Brain microvascular endothelial cell (primary cell): ENCODE measurements at regions not wholly inside any gene's neighbourhood (a gene's known extent, or its start where the extent isn't known, plus 50 kb on each side); places are given as distances from the start of the nearest gene placed in this dataset.

ENCODE experiments used
- DNase-seq: peaks from one replicate; pipeline ENCODE4 v3.0.0-alpha.2; 2020
- H3K27ac ChIP-seq: fragments of 250-450 bp; sonication (Bioruptor Pico); 2 replicates; pipeline ENCODE4 v1.5.1; 2020; ENCODE audit warnings: mild to moderate bottlenecking, moderate library complexity
- H3K27me3 ChIP-seq: fragments of 250-450 bp; sonication (Bioruptor Pico); replicated peaks from 2 replicates; pipeline ENCODE4 v1.5.1; 2020; ENCODE audit warnings: mild to moderate bottlenecking
- H3K36me3 ChIP-seq: fragments of 250-450 bp; sonication (Bioruptor Pico); replicated peaks from 2 replicates; pipeline ENCODE4 v1.5.1; 2020; ENCODE audit warnings: mild to moderate bottlenecking
- H3K4me3 ChIP-seq: 2 replicates; pipeline ENCODE4 v1.5.1; 2011; ENCODE audit warnings: low read depth, mild to moderate bottlenecking, control low read depth, low read length, moderate library complexity
- in situ Hi-C: cut with HindIII; loops from 2 replicates; pipeline ENCODE4 v1.10.0; 2017; ENCODE audit warnings: low sequenced_read_pairs, low pct_ligation_motif_present
- TF ChIP-seq, protein P1 (sequence below): IDR thresholded peaks from 2 replicates; pipeline ENCODE4 v1.5.1; 2011; ENCODE audit warnings: low read depth, mild to moderate bottlenecking, moderate library complexity, low read length, control low read depth, inconsistent platforms; ENCODE audit errors: missing control alignments

DNA sequence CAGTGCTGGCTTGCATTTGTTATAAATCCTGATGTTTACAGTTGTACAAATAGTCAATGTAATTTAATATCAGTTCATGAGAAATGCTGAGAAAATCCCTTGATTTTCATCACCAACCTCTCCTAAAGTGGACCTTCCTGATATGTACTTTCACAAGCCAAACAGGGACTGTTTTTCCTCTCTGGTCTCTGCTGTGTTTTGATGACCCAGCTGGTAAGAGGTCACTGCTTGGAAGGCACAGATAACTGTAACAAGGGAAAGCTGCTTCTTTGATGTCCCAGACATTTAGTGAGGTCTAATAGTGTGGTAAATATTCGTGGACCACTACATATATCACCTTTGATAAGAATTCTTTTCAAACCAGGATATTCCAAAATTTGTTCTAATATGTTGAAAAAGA is 68.7 kb upstream of the HAPLN1 start:
- no peak overlapping the region for H3K4me3 ChIP-seq
- H3K27me3 ChIP-seq = no peaks in the 10 kb centered on the region
- H3K36me3 ChIP-seq = no peaks in the 10 kb centered on the region
- no peak for DNase-seq
- no peak overlapping the region for H3K27ac ChIP-seq
- in situ Hi-C loops = no loop called here
- TF ChIP-seq, protein P1, sequence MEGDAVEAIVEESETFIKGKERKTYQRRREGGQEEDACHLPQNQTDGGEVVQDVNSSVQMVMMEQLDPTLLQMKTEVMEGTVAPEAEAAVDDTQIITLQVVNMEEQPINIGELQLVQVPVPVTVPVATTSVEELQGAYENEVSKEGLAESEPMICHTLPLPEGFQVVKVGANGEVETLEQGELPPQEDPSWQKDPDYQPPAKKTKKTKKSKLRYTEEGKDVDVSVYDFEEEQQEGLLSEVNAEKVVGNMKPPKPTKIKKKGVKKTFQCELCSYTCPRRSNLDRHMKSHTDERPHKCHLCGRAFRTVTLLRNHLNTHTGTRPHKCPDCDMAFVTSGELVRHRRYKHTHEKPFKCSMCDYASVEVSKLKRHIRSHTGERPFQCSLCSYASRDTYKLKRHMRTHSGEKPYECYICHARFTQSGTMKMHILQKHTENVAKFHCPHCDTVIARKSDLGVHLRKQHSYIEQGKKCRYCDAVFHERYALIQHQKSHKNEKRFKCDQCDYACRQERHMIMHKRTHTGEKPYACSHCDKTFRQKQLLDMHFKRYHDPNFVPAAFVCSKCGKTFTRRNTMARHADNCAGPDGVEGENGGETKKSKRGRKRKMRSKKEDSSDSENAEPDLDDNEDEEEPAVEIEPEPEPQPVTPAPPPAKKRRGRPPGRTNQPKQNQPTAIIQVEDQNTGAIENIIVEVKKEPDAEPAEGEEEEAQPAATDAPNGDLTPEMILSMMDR = no peak

DNA sequence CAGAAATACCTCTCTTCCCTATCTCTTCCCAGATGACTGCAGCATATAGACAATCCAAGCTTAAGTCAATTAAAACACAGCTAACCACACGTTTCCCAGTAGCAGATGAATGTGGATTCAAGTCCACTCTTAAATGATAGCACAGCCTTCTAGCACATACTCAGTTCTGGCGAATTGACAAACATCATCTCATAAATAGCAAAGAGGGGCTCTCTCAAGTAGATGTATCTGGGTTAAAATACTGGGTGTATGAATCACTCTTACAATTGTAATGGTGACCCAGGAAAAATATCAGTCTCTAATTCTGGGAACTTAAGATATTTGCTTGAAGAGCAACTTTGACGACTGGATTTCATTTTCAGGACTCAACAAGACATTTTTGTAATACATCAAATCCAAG is 67.0 kb upstream of the HAPLN1 start:
- Histone ChIP-seq H3K4me3 (no peak overlapping the region), H3K36me3 (no peaks in the 10 kb centered on the region), H3K27ac (no peak overlapping the region), H3K27me3 (no peaks in the 10 kb centered on the region)
- in situ Hi-C loops = no loop called here
- TF ChIP-seq, protein P1 = no peak
- no peak for DNase-seq

DNA sequence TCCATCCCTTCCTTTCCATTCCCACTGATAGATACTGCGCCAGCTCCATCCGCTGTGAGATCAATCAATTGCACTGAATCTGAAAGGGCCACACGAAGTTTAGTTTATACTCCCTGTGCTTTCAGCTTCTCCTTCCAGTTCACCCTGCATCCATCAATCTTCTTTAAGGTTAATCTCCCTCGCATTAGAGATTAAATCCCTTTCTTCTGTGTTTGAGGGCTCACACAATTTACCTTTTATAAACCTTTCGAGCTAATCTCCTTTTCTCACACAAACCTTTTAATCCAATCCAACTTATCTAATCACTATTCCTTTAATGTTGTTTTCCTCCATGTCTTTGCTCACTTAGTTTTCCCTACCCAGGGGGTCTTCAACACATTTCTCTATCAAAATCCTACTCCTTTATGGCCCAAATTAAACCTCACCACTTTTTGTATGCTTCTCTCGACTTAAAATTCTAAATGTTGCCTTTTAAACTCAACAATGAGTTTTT is 64.6 kb upstream of the HAPLN1 start:
- Histone ChIP-seq H3K27ac (no peak overlapping the region), H3K27me3 (no peaks in the 10 kb centered on the region), H3K36me3 (no peaks in the 10 kb centered on the region), H3K4me3 (no peak overlapping the region)
- TF ChIP-seq, protein P1 = no peak
- DNase-seq = no peak
- in situ Hi-C loops = no loop called here

DNA sequence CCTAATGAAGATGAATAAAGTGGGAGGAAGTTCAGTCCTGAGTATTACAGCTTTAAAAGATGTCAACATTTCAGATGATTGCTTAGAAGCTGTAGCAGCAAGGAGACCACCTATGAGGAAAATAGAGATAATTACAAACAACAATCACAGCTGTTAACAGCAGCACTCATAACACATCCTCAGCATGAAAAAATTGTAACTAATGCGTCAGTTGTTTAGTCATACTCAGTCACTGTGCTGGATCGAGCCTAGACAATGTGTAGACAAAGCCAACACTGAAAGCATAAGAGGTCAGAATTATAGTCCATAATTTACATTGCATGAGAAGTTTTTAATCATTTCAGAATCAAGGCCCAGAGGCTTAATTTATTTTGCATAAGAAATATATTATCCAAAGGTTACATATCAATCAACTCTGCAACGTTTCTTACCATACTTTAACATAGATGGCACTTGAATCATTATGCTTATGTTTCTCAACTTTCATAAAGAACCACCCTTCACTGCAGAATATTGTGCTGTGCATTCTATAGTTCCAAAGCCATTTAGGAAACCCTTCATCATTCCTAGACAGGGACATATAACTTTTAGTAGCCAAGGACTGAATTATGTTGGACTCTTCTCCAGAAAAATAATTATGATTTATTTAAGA is 60.2 kb upstream of the HAPLN1 start:
- H3K27me3 ChIP-seq = no peaks in the 10 kb centered on the region
- in situ Hi-C loops = no loop called here
- TF ChIP-seq, protein P1 = no peak
- no peak for DNase-seq
- no peak overlapping the region for H3K4me3 ChIP-seq
- H3K27ac ChIP-seq = no peak overlapping the region
- H3K36me3 ChIP-seq = no peaks in the 10 kb centered on the region

DNA sequence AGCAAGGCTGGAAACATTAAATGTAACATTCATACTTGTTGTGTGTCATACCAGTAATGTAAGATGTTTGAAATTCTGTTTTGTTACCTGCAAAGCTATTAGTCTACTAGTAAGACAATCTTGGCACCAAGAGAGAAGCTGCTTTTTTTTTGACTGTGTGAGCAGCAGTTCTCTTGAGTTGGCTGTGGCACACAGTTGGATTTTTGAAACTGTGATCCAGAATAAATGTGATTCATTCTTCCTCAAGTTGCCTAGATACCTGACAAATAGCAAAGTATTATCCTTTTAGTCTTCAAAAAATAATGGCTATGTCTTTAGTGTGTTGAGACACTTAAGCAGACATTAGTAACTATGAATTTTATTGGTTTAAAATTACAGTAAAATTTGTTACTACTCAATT is 57.2 kb upstream of the HAPLN1 start:
- H3K4me3 ChIP-seq = no peak overlapping the region
- TF ChIP-seq, protein P1 = no peak
- peak; percentile 23 for DNase-seq
- no peaks in the 10 kb centered on the region for H3K27me3 ChIP-seq
- H3K36me3 ChIP-seq = no peaks in the 10 kb centered on the region
- in situ Hi-C loops = no loop called here
- H3K27ac ChIP-seq = no peak overlapping the region

DNA sequence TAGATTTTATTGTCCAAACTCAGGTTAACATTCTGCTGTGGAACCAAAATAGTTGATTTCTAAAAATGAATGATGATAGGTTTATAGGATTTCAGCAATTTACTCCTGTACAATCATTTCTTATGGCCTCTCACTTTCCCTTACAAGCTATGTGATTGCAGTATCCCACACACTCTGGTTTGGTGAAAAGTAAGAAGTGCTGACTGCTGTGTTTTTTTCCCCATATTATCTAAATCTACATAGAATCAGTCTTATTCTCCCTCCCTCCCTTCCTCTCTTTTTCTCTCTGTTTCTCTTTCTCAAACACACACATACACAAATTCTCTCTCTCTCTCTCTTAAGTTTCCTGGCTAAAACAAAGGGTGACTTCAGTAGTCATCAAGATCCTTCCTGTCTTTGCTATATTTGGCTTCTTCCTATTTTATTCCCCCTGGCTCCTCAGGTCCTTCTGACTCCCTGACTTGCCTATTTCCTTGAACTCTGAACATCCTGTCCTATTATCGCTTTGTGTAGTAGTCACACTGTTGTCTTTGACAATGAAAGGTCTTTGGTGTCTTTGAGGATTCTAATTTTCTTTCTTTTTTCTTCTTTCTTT is 55.9 kb upstream of the HAPLN1 start:
- Histone ChIP-seq H3K4me3 (no peak overlapping the region), H3K27ac (no peak overlapping the region), H3K27me3 (no peaks in the 10 kb centered on the region), H3K36me3 (no peaks in the 10 kb centered on the region)
- no peak for DNase-seq
- TF ChIP-seq, protein P1 = no peak
- in situ Hi-C loops = no loop called here
